ENCODE measurements at regions not wholly inside any gene's neighbourhood (a gene's known extent, or its start where the extent isn't known, plus 50 kb on each side); places are given as distances from the start of the nearest gene placed in this dataset.

- no peak for TF ChIP-seq POLR2A (IDR thresholded peaks at IDR 0.05)
- TF ChIP-seq CTCF (IDR thresholded peaks at IDR 0.05): no peak
Measured at GRCh38 chr2:18085593-18085992, 207.1 kb downstream of the KCNS3 start.
